ENCODE measurements at regions not wholly inside any gene's neighbourhood (a gene's known extent, or its start where the extent isn't known, plus 50 kb on each side); places are given as distances from the start of the nearest gene placed in this dataset.

GRCh38 chr21:28775071-28775470 lies 217.6 kb downstream of the LTN1 start:
- TF ChIP-seq CTCF (conservative IDR thresholded peaks at IDR 0.05 in 1 of 2, IDR thresholded peaks at IDR 0.05 in 1 of 2; ENCODE audit: extremely low read depth in 1 of 2, insufficient read depth in 1 of 2, low read depth in 1 of 2, low read length in 2 of 2) (no peak), EZH2 (IDR thresholded peaks at IDR 0.05; ENCODE audit: borderline replicate concordance, low read length) (no peak)
